RWPE1 (cell line): ENCODE measurements at regions not wholly inside any gene's neighbourhood (a gene's known extent, or its start where the extent isn't known, plus 50 kb on each side); places are given as distances from the start of the nearest gene placed in this dataset.

Experiments
- CTCF ChIA-PET: fragments of 350-600 bp; sonication (Branson Sonifier 250); formaldehyde crosslinking; extraction: SDS; loops from one replicate; lab custom pipeline; 2021; lab: Yijun Ruan, JAX
- POLR2A ChIA-PET: fragments of 400-600 bp; formaldehyde crosslinking; extraction: SDS; loops from one replicate; lab custom pipeline; 2020; ENCODE audit warnings: antibody characterized with exemption; ENCODE audit not compliant: low non-redundant PET; lab: Yijun Ruan, JAX
- DNase-seq: peaks from one replicate; pipeline ENCODE4 v3.0.0; 2012; ENCODE audit warnings: low spot score
- H3K27ac ChIP-seq: fragments of 450-650 bp; 2 replicates; pipeline ENCODE4 v1.5.1; 2017
- TF ChIP-seq, protein P1 (sequence below): fragments of 450-650 bp; conservative IDR thresholded peaks from 2 replicates; pipeline ENCODE4 v1.5.1; 2017; ENCODE audit warnings: low read depth, mild to moderate bottlenecking

DNA sequence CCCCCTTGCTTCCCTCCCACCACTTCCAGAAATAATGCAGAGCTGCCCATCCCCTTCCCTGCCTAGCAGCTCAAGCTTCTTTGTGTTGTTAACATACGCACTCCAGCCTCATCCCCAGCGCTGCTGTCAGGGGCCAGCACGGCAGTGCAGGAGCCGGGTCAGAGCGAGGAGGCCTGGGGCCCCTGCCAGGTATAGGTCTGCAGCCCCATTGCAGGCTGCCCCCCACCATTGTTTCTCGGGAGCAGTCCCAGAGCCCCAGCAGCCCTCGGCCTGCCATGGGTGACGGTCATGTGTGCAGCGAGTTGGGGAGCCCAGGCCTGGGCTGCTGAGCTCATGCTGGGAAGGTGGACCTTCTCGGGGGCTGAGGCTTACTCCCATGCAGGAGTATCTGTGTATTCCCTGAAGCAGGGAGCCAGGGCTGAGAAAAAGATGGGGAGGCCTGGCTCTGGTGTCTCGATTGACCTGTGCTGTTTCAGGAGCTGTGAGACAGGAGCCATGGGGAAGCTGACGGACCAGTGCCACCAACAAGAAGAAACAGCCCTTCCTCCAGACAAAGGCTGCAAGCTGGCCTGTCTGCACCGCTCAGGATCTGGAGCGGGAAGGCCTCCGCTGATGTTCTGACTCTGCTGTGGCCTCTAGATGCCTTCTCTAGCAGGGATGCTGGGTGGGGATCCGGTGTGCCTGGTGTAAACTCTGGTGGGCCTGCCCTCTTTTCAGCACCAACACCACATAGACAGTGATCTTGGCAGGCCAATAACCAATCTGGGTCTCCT, 220.5 kb upstream of the B3GAT1 start:
- no peak for DNase-seq
- H3K27ac ChIP-seq = no peak overlapping the region
- TF ChIP-seq, protein P1, sequence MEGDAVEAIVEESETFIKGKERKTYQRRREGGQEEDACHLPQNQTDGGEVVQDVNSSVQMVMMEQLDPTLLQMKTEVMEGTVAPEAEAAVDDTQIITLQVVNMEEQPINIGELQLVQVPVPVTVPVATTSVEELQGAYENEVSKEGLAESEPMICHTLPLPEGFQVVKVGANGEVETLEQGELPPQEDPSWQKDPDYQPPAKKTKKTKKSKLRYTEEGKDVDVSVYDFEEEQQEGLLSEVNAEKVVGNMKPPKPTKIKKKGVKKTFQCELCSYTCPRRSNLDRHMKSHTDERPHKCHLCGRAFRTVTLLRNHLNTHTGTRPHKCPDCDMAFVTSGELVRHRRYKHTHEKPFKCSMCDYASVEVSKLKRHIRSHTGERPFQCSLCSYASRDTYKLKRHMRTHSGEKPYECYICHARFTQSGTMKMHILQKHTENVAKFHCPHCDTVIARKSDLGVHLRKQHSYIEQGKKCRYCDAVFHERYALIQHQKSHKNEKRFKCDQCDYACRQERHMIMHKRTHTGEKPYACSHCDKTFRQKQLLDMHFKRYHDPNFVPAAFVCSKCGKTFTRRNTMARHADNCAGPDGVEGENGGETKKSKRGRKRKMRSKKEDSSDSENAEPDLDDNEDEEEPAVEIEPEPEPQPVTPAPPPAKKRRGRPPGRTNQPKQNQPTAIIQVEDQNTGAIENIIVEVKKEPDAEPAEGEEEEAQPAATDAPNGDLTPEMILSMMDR = no peak
- POLR2A ChIA-PET = no interaction called here
- CTCF ChIA-PET = no interaction called here

DNA sequence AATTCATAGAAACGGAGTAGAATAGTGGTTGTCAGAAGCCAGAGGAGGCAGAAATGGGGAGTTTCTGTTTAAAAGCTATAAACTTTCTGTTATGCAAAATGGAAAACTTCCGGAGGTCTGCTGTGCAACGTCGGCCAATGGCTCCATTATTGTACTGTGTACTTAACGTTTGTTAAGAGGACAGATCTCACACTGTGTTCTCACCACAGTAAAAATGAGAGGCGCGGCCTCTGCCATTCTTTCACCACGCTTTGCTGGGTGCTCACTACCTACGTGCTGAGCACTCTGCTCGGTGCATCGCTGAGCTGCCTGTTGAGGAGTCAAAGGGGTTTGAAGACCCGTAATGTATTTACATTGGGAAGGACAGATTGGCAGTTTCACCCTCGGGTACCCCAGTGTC, 218.8 kb upstream of the B3GAT1 start:
- ChIA-PET CTCF (no interaction called here), POLR2A (no interaction called here)
- TF ChIP-seq, protein P1 = no peak
- no peak overlapping the region for H3K27ac ChIP-seq
- DNase-seq = no peak

DNA sequence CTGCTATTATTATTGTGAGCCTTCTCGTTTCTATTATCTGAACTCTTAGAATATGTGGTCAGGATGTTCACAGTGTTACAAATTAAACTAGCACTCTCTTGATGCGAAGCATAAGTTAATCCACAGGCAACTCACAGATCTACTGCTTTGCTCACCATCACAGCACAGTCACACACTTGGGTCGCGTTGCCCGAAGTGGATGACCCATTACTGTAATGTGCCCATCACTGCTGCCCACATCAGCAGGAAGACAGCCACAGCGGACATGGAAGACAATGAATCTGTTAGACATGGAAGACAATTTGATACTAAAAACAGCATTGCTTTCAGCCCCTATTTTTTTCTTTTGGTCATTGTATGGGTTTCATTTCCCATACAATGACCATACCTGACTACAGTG, 216.4 kb upstream of the B3GAT1 start:
- no peak for DNase-seq
- H3K27ac ChIP-seq = no peak overlapping the region
- TF ChIP-seq, protein P1 = no peak
- ChIA-PET CTCF (no interaction called here), POLR2A (no interaction called here)

DNA sequence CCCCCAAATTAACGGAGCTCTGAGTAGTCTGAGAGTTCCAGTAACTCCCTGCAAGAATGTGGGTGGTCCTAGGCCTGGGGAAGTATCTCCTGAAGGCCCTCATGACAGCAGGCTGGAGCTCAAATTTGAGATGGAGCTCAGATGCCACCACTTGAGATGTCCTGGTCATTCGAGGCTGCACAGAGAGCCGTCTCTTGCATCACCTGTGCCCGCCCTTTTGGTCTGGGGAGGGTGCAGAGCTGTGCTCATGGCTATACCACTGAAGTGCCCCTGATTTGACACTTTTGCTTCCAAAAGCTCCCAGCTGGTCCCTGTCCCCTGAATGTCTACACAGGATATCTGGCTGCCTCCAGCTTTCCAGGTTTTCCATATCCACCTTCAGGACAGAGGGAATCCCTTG, 214.0 kb upstream of the B3GAT1 start:
- POLR2A ChIA-PET = no interaction called here
- no peak for DNase-seq
- no peak overlapping the region for H3K27ac ChIP-seq
- TF ChIP-seq, protein P1 = no peak
- CTCF ChIA-PET = interaction anchor here (0.6 kb wide), 1 partner anchor 271 kb away, joined by 4 read pairs; no protein-coding TSS in a partner anchor

DNA sequence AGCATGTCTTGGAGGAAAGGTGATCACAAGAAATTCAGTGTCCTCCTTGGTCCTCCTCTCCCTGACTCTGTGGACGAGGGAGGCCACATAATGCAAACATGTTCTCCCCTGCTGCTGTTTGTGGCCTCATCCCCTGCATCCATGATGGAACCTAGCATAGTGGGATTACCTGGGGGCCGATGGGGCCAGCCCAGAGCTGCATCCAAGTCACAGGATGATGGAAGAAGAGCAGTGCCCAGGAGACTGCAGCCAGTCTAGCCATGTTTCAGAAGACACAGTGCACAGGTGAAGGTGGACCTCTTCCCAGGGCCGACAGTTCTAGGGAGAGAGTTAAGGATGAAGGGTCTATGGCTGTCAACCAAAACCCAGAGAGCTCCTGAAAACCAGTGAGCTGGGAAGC, 213.6 kb upstream of the B3GAT1 start:
- no peak overlapping the region for H3K27ac ChIP-seq
- no peak for DNase-seq
- ChIA-PET CTCF (no interaction called here), POLR2A (no interaction called here)
- TF ChIP-seq, protein P1 = no peak

DNA sequence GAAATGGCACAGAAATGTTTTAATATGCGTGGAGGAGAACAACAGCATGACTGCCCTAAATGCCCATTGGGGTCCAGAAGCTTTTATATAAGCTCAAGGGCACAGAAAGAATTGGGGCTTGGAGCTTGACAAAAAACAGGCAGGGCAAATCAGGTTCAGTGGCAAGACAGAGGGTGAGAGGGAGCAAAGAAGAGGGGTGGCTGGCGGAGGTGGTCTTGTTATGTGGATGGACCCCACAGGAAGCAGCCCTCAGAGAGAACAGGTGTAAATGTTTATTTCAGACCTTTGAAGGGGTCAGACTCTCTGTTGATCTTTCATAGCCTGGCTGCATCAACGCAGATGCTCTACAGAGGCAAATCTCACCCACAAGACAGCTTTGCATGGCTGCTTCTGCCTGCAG, 213.1 kb upstream of the B3GAT1 start:
- ChIA-PET CTCF (no interaction called here), POLR2A (no interaction called here)
- H3K27ac ChIP-seq = no peak overlapping the region
- no peak for DNase-seq
- TF ChIP-seq, protein P1 = no peak
